Neural cell (in vitro differentiated cells): ENCODE measurements at regions not wholly inside any gene's neighbourhood (a gene's known extent, or its start where the extent isn't known, plus 50 kb on each side); places are given as distances from the start of the nearest gene placed in this dataset.

Experiments used
- EZH2 ChIP-seq: fragments of 200-600, 300-800 bp; shearing (Covaris generic), sonication (generic); IDR thresholded peaks from 2 replicates; pipeline ENCODE4 v1.6.1; 2014; ENCODE audit warnings: antibody characterized with exemption, low read length, borderline replicate concordance, mild to moderate bottlenecking; ENCODE audit not compliant: insufficient read depth, poor library complexity, severe bottlenecking
- POLR2AphosphoS5 ChIP-seq: IDR thresholded peaks from 2 replicates; pipeline ENCODE4 v1.6.1; 2012
- TAF1 ChIP-seq: IDR thresholded peaks from 2 replicates; pipeline ENCODE4 v1.6.1; 2012; ENCODE audit warnings: low read depth
- TF ChIP-seq, protein P1 (sequence below): fragments of 450-650 bp; IDR thresholded peaks from 2 replicates; pipeline ENCODE4 v1.5.1; 2014; ENCODE audit warnings: antibody characterized with exemption, mild to moderate bottlenecking, moderate library complexity; ENCODE audit not compliant: poor library complexity, severe bottlenecking
- TF ChIP-seq, protein P2 (sequence below): IDR thresholded peaks from 2 replicates; pipeline ENCODE4 v1.6.1; 2012; ENCODE audit warnings: borderline replicate concordance

GRCh38 chr4:27129871-27130366, 269.3 kb downstream of the STIM2 start:
- TF ChIP-seq, protein P1, sequence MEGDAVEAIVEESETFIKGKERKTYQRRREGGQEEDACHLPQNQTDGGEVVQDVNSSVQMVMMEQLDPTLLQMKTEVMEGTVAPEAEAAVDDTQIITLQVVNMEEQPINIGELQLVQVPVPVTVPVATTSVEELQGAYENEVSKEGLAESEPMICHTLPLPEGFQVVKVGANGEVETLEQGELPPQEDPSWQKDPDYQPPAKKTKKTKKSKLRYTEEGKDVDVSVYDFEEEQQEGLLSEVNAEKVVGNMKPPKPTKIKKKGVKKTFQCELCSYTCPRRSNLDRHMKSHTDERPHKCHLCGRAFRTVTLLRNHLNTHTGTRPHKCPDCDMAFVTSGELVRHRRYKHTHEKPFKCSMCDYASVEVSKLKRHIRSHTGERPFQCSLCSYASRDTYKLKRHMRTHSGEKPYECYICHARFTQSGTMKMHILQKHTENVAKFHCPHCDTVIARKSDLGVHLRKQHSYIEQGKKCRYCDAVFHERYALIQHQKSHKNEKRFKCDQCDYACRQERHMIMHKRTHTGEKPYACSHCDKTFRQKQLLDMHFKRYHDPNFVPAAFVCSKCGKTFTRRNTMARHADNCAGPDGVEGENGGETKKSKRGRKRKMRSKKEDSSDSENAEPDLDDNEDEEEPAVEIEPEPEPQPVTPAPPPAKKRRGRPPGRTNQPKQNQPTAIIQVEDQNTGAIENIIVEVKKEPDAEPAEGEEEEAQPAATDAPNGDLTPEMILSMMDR: no peak
- TF ChIP-seq POLR2AphosphoS5: no peak
- no peak for TF ChIP-seq EZH2
- no peak for TF ChIP-seq TAF1
- TF ChIP-seq, protein P2, sequence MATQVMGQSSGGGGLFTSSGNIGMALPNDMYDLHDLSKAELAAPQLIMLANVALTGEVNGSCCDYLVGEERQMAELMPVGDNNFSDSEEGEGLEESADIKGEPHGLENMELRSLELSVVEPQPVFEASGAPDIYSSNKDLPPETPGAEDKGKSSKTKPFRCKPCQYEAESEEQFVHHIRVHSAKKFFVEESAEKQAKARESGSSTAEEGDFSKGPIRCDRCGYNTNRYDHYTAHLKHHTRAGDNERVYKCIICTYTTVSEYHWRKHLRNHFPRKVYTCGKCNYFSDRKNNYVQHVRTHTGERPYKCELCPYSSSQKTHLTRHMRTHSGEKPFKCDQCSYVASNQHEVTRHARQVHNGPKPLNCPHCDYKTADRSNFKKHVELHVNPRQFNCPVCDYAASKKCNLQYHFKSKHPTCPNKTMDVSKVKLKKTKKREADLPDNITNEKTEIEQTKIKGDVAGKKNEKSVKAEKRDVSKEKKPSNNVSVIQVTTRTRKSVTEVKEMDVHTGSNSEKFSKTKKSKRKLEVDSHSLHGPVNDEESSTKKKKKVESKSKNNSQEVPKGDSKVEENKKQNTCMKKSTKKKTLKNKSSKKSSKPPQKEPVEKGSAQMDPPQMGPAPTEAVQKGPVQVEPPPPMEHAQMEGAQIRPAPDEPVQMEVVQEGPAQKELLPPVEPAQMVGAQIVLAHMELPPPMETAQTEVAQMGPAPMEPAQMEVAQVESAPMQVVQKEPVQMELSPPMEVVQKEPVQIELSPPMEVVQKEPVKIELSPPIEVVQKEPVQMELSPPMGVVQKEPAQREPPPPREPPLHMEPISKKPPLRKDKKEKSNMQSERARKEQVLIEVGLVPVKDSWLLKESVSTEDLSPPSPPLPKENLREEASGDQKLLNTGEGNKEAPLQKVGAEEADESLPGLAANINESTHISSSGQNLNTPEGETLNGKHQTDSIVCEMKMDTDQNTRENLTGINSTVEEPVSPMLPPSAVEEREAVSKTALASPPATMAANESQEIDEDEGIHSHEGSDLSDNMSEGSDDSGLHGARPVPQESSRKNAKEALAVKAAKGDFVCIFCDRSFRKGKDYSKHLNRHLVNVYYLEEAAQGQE: no peak
